GM12878 (cell line): ENCODE measurements at regions not wholly inside any gene's neighbourhood (a gene's known extent, or its start where the extent isn't known, plus 50 kb on each side); places are given as distances from the start of the nearest gene placed in this dataset.

Experiments
- ATAC-seq: fragments of 200-7000 bp; cut with Tn5 transposase; 3 replicates; pipeline ENCODE4 v1.9.1; 2020; ENCODE audit warnings: mild to moderate bottlenecking, moderate library complexity
- BruUV-seq: library from RNA; stranded (reverse); fragments of 400-500 nt; replicated peaks from 2 replicates; lab custom pipeline; 2021; lab: Mats Ljungman, UMichigan
- CTCF ChIA-PET: fragments of 300-600 bp; sonication (Branson Sonifier 250); formaldehyde crosslinking; extraction: SDS; loops from one replicate; lab custom pipeline; 2021; ENCODE audit warnings: inconsistent platforms; lab: Yijun Ruan, JAX
- POLR2A ChIA-PET: fragments of 350-600 bp; formaldehyde crosslinking; extraction: SDS; loops from one replicate; lab custom pipeline; 2021; ENCODE audit warnings: inconsistent platforms; lab: Charles Lee
- RAD21 ChIA-PET: fragments of 300-600 bp; sonication (Branson Sonifier 250); formaldehyde crosslinking; loops from one replicate; lab custom pipeline; 2023; ENCODE audit warnings: antibody characterized with exemption; ENCODE audit not compliant: unreplicated experiment; lab: Charles Lee
- SMC1A ChIA-PET: fragments of 300-600 bp; sonication (Branson Sonifier 250); formaldehyde crosslinking; loops from one replicate; lab custom pipeline; 2023; ENCODE audit not compliant: unreplicated experiment, uncharacterized antibody; lab: Charles Lee
- DNase-seq: peaks from one replicate; pipeline ENCODE4 v3.0.0-alpha.2; 2011; ENCODE audit warnings: low read depth, low spot score
- FAIRE-seq: peaks from 3 replicates; lab custom pipeline; 2011; peaks lifted over from hg19 to GRCh38; lab: Jason Lieb, UNC
- H2AFZ ChIP-seq: 2 replicates; pipeline ENCODE4 v1.6.0; 2011; ENCODE audit warnings: low read depth, low read length, control low read depth; ENCODE audit not compliant: control insufficient read depth
- H3K27ac ChIP-seq: 2 replicates; pipeline ENCODE4 v1.5.1; 2011; ENCODE audit warnings: control low read depth; ENCODE audit not compliant: control insufficient read depth, insufficient read depth
- H3K27me3 ChIP-seq, 2 experiments: replicated peaks in 1 of 2; 2 replicates each; pipeline versions ENCODE4 v1.6.0 to v1.6.1; 2011; ENCODE audit warnings: low read length in 1 of 2; ENCODE audit not compliant: control insufficient read depth in 2 of 2, insufficient read depth in 2 of 2
- H3K36me3 ChIP-seq, 2 experiments: 2 replicates each; pipeline ENCODE4 v1.5.1; 2011; ENCODE audit warnings: low read length in 1 of 2; ENCODE audit not compliant: control insufficient read depth in 2 of 2, insufficient read depth in 2 of 2
- H3K4me1 ChIP-seq: 2 replicates; pipeline ENCODE4 v1.6.1; 2011; ENCODE audit warnings: mild to moderate bottlenecking, low read length, moderate library complexity, mixed read lengths; ENCODE audit not compliant: control insufficient read depth, insufficient read depth
- H3K4me2 ChIP-seq: 2 replicates; pipeline ENCODE4 v1.6.0; 2011; ENCODE audit warnings: control low read depth; ENCODE audit not compliant: control insufficient read depth, insufficient read depth
- H3K4me3 ChIP-seq: fragments of 200-600 bp; sonication (generic); 2 replicates; pipeline ENCODE4 v1.5.1; 2016
- H3K79me2 ChIP-seq: 2 replicates; pipeline ENCODE4 v1.6.0; 2011; ENCODE audit warnings: low read length; ENCODE audit not compliant: control insufficient read depth, insufficient read depth
- H3K9ac ChIP-seq: 2 replicates; pipeline ENCODE4 v1.8.0; 2011; ENCODE audit warnings: low read length, control low read depth, mixed read lengths; ENCODE audit not compliant: control insufficient read depth, insufficient read depth
- H3K9me3 ChIP-seq: replicated peaks from 3 replicates; pipeline ENCODE4 v1.5.1; 2011; ENCODE audit warnings: mild to moderate bottlenecking, low read length; ENCODE audit not compliant: control insufficient read depth, insufficient read depth
- H4K20me1 ChIP-seq: 2 replicates; pipeline ENCODE4 v1.6.0; 2011; ENCODE audit not compliant: control insufficient read depth, insufficient read depth
- ASH2L ChIP-seq: fragments of 300-600, 200-600 bp; sonication (generic); IDR thresholded peaks from 2 replicates; pipeline ENCODE4 v1.6.1; 2017; ENCODE audit warnings: low read depth, mild to moderate bottlenecking, borderline replicate concordance
- BRCA1 ChIP-seq: IDR thresholded peaks from 2 replicates; pipeline ENCODE4 v1.6.1; 2011; ENCODE audit warnings: low read depth, low read length, improper control_type of control experiment
- CBX3 ChIP-seq: fragments of 200-600 bp; sonication (generic); IDR thresholded peaks from 2 replicates; pipeline ENCODE4 v1.6.1; 2016; ENCODE audit warnings: low read depth, borderline replicate concordance
- CHD2 ChIP-seq: IDR thresholded peaks from 2 replicates; pipeline ENCODE4 v1.6.1; 2011; ENCODE audit warnings: low read depth, low read length, improper control_type of control experiment, borderline replicate concordance
- EGR1 ChIP-seq, 2 experiments: IDR thresholded peaks; 1 replicate in 1 of 2; 2 replicates in 1 of 2; pipeline ENCODE4 v1.6.1; 2011 to 2012; ENCODE audit warnings: low read depth in 2 of 2, low read length in 2 of 2, borderline replicate concordance in 1 of 2, mild to moderate bottlenecking in 1 of 2, moderate library complexity in 1 of 2
- HDAC2 ChIP-seq: fragments of 200-600 bp; sonication (generic); IDR thresholded peaks from 2 replicates; pipeline ENCODE4 v1.6.1; 2017
- MEF2B ChIP-seq: fragments of 450-650 bp; IDR thresholded peaks from 2 replicates; pipeline ENCODE4 v1.6.1; 2018; ENCODE audit warnings: mild to moderate bottlenecking, moderate library complexity; ENCODE audit not compliant: partially characterized antibody, poor library complexity, severe bottlenecking
- NR2F1 ChIP-seq: fragments of 450-650 bp; conservative IDR thresholded peaks from 2 replicates; pipeline ENCODE4 v1.6.1; 2017; ENCODE audit warnings: mild to moderate bottlenecking
- PBX3 ChIP-seq: IDR thresholded peaks from 2 replicates; pipeline ENCODE4 v1.6.1; 2011; ENCODE audit warnings: mild to moderate bottlenecking, low read depth, low read length, moderate library complexity; ENCODE audit not compliant: insufficient replicate concordance
- POLR2AphosphoS2 ChIP-seq: IDR thresholded peaks from 2 replicates; pipeline ENCODE4 v1.6.1; 2011; ENCODE audit warnings: low read depth, mild to moderate bottlenecking, low read length, improper control_type of control experiment, moderate library complexity
- RB1 ChIP-seq: fragments of 450-650 bp; formaldehyde crosslinking; IDR thresholded peaks from 2 replicates; pipeline ENCODE4 v1.6.1; 2017; ENCODE audit warnings: mild to moderate bottlenecking, borderline replicate concordance
- TCF12 ChIP-seq: IDR thresholded peaks from 2 replicates; pipeline ENCODE4 v1.6.1; 2011; ENCODE audit warnings: low read depth, mild to moderate bottlenecking, low read length
- TCF3 ChIP-seq: IDR thresholded peaks from 2 replicates; pipeline ENCODE4 v1.6.1; 2012; ENCODE audit warnings: low read depth, mild to moderate bottlenecking, low read length, borderline replicate concordance; ENCODE audit not compliant: insufficient read depth
- WRNIP1 ChIP-seq: IDR thresholded peaks from 2 replicates; pipeline ENCODE4 v1.6.1; 2011; ENCODE audit warnings: low read depth, low read length, improper control_type of control experiment, borderline replicate concordance
- ZZZ3 ChIP-seq: IDR thresholded peaks from 2 replicates; pipeline ENCODE4 v1.6.1; 2011; ENCODE audit warnings: low read depth; ENCODE audit not compliant: control insufficient read depth, insufficient read length
- WGBS: methylation state at CpG from one replicate; pipeline ENCODE4 v1.1.6; 2016; ENCODE audit warnings: low lambda C conversion rate; ENCODE audit not compliant: insufficient replicate concordance, insufficient coverage; ENCODE audit errors: missing lambda C conversion rate; 5-methylcytosine and 5-hydroxymethylcytosine counted together
- in situ Hi-C: fragments of 300-500 bp; cut with MboI; formaldehyde crosslinking; loops from 9 replicates; pipeline ENCODE4 v1.14.3; 2018; ENCODE audit warnings: mixed read lengths
- intact Hi-C: fragments of 100-400 bp; cut with micrococcal nuclease; formaldehyde crosslinking; loops from one replicate; pipeline ENCODE4 v1.14.2; 2022; ENCODE audit not compliant: unreplicated experiment
- TF ChIP-seq, protein P1 (sequence below): fragments of 450-650 bp; IDR thresholded peaks from 2 replicates; pipeline ENCODE4 v1.6.1; 2017; ENCODE audit warnings: low read depth, mild to moderate bottlenecking, moderate library complexity

DNA sequence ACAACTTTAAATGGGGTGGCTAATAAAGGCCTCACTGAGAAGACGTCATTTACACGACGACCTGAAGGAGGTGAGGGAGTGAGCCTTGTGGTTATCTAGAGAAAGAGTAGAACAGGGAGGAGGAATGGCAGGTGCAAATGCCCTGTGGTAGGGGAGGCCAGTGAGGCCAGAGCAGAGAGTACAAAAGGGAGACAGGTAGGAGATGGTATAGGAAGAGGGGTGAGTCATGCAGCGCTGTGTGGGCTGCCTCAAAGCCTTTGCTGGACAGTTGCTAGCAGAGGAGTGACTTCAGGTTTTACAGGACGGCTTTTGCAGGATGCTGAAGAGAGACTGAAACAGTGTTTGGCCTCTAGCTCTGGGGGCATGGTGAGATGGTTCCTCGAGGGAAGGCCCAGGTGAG, 116.0 kb downstream of the IER5 start:
- POLR2A ChIA-PET = no interaction called here
- no peak overlapping the region for H2AFZ ChIP-seq
- no peaks in the 10 kb centered on the region for H3K36me3 ChIP-seq
- no peak overlapping the region for H3K27ac ChIP-seq
- DNase-seq = no peak
- no peaks in the 10 kb centered on the region for H3K79me2 ChIP-seq
- in situ Hi-C loops (no loop called here), intact Hi-C loops (no loop called here)
- no peaks in the 10 kb centered on the region for H3K4me1 ChIP-seq
- WGBS = 19% methylated on average over 6 of the region's 6 CpGs
- RAD21 ChIA-PET = no interaction called here
- no peaks in the 10 kb centered on the region for H4K20me1 ChIP-seq
- no peak for FAIRE-seq
- H3K9me3 ChIP-seq = no peaks in the 10 kb centered on the region
- CTCF ChIA-PET = no interaction called here
- H3K9ac ChIP-seq = no peak overlapping the region
- no TSS peak for BruUV-seq
- SMC1A ChIA-PET = no interaction called here
- H3K4me2 ChIP-seq = no peak overlapping the region
- TF ChIP-seq PBX3 = no peak
- TF ChIP-seq ASH2L = no peak
- TF ChIP-seq CBX3 = no peak
- TF ChIP-seq MEF2B = no peak
- no peak for TF ChIP-seq TCF3
- TF ChIP-seq RB1 = no peak
- TF ChIP-seq, protein P1, sequence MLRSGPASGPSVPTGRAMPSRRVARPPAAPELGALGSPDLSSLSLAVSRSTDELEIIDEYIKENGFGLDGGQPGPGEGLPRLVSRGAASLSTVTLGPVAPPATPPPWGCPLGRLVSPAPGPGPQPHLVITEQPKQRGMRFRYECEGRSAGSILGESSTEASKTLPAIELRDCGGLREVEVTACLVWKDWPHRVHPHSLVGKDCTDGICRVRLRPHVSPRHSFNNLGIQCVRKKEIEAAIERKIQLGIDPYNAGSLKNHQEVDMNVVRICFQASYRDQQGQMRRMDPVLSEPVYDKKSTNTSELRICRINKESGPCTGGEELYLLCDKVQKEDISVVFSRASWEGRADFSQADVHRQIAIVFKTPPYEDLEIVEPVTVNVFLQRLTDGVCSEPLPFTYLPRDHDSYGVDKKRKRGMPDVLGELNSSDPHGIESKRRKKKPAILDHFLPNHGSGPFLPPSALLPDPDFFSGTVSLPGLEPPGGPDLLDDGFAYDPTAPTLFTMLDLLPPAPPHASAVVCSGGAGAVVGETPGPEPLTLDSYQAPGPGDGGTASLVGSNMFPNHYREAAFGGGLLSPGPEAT = no peak
- no peak for TF ChIP-seq TCF12
- TF ChIP-seq BRCA1 = no peak
- no peak for TF ChIP-seq CHD2
- no peak for TF ChIP-seq ZZZ3
- no peak for TF ChIP-seq HDAC2
- TF ChIP-seq EGR1 (IDR thresholded peaks at IDR 0.05; ENCODE audit: borderline replicate concordance in 1 of 2, low read depth in 2 of 2, low read length in 2 of 2) = no peak
- TF ChIP-seq WRNIP1 = no peak
- no peak for TF ChIP-seq POLR2AphosphoS2
- TF ChIP-seq NR2F1 = no peak
- H3K4me3 ChIP-seq = no peak overlapping the region
- ATAC-seq = no peak
- peaks cover 0 to 2% of the 10 kb centered on the region in 2 experiments; a peak in 1 of 4 replicates for H3K27me3 ChIP-seq
